K562 (cell line): ENCODE measurements at regions not wholly inside any gene's neighbourhood (a gene's known extent, or its start where the extent isn't known, plus 50 kb on each side); places are given as distances from the start of the nearest gene placed in this dataset.
A peak's percentile ranks its signal among the peaks of the same experiment; 100 is the strongest.

Source experiments
- ATAC-seq: fragments of 200-7000 bp; cut with Tn5 transposase; 3 replicates; pipeline ENCODE4 v1.9.1; 2020; ENCODE audit warnings: moderate library complexity
- BruUV-seq: library from RNA; stranded (reverse); fragments of 400-500 nt; replicated peaks from 2 replicates; lab custom pipeline; 2021; lab: Mats Ljungman, UMichigan
- CTCF ChIA-PET: fragments of 300-600 bp; formaldehyde crosslinking; extraction: SDS; loops from one replicate; lab custom pipeline; 2021; ENCODE audit warnings: low intra/inter-chr PET ratio; lab: Yijun Ruan, JAX
- POLR2A ChIA-PET: fragments of 300-600, 350-650 bp; sonication (Branson Sonifier 250); formaldehyde crosslinking; extraction: SDS; loops from one replicate; lab custom pipeline; 2021; ENCODE audit warnings: antibody characterized with exemption, inconsistent platforms; lab: Yijun Ruan, JAX
- DNase-seq, 4 experiments: peaks; one replicate each; pipeline versions ENCODE4 v3.0.0 to v3.0.0-alpha.2; 2011 to 2018; ENCODE audit warnings: low spot score in 3 of 4, mixed read lengths in 3 of 4; ENCODE audit errors: extremely low read depth in 1 of 4
- FAIRE-seq: peaks from 2 replicates; lab custom pipeline; 2011; peaks lifted over from hg19 to GRCh38; lab: Jason Lieb, UNC
- H2AFZ ChIP-seq: 2 replicates; pipeline ENCODE4 v1.6.0; 2011; ENCODE audit warnings: low read depth, low read length, control low read depth, inconsistent platforms
- H3K27ac ChIP-seq: fragments of 200-600 bp; 3 replicates; pipeline ENCODE4 v1.8.0; 2011; ENCODE audit warnings: low read depth, mild to moderate bottlenecking, control low read depth, inconsistent platforms, low read length, moderate library complexity, mixed read lengths; ENCODE audit errors: extremely low read depth
- H3K27me3 ChIP-seq, 2 experiments: fragments of 300-600 bp in 1 of 2; 2 replicates in 1 of 2; 3 replicates in 1 of 2; pipeline versions ENCODE4 v1.6.0 to v1.8.0; 2011; ENCODE audit warnings: inconsistent platforms in 2 of 2, low read length in 2 of 2, mild to moderate bottlenecking in 1 of 2, mixed read lengths in 1 of 2, moderate library complexity in 1 of 2; ENCODE audit not compliant: control insufficient read depth in 2 of 2, insufficient read depth in 2 of 2
- H3K36me3 ChIP-seq: fragments of 300-600 bp; 3 replicates; pipeline ENCODE4 v1.8.0; 2011; ENCODE audit warnings: mild to moderate bottlenecking, low read length, inconsistent platforms; ENCODE audit not compliant: control insufficient read depth, insufficient read depth
- H3K4me1 ChIP-seq, 2 experiments: fragments of 200-600 bp in 1 of 2; replicated peaks in 1 of 2; 2 replicates in 1 of 2; 3 replicates in 1 of 2; pipeline versions ENCODE4 v1.5.1 to v1.8.0; 2011; ENCODE audit warnings: inconsistent platforms in 2 of 2, low read length in 2 of 2, mild to moderate bottlenecking in 1 of 2, mixed read lengths in 1 of 2, moderate library complexity in 1 of 2; ENCODE audit not compliant: control insufficient read depth in 2 of 2, insufficient read depth in 2 of 2
- H3K4me2 ChIP-seq: 2 replicates; pipeline ENCODE4 v1.6.1; 2011; ENCODE audit warnings: low read length, control low read depth, inconsistent platforms, mixed read lengths; ENCODE audit not compliant: insufficient read depth
- H3K4me3 ChIP-seq: fragments of 200-600 bp; sonication (generic), shearing (Covaris generic); 2 replicates; pipeline ENCODE4 v1.5.1; 2016; ENCODE audit warnings: control low read depth, inconsistent platforms
- H3K79me2 ChIP-seq: fragments of 200-600 bp; 3 replicates; pipeline ENCODE4 v1.8.0; 2011; ENCODE audit warnings: low read length, inconsistent platforms; ENCODE audit not compliant: control insufficient read depth, insufficient read depth
- H3K9ac ChIP-seq, 2 experiments: 2 replicates each; pipeline versions ENCODE4 v1.6.0 to v1.6.1; 2011; ENCODE audit warnings: low read depth in 2 of 2, low read length in 2 of 2, control low read depth in 1 of 2, inconsistent platforms in 1 of 2, mild to moderate bottlenecking in 1 of 2, mixed read lengths in 1 of 2; ENCODE audit not compliant: insufficient read depth in 1 of 2
- H3K9me1 ChIP-seq: one replicate; pipeline ENCODE4 v1.6.0; 2011; ENCODE audit warnings: inconsistent platforms, mild to moderate bottlenecking, low read length, moderate library complexity; ENCODE audit not compliant: control insufficient read depth, insufficient read depth
- H3K9me3 ChIP-seq: replicated peaks from 2 replicates; pipeline ENCODE4 v1.5.1; 2011; ENCODE audit warnings: low read depth, low read length, inconsistent platforms; ENCODE audit not compliant: control insufficient read depth, insufficient read depth
- H4K20me1 ChIP-seq: replicated peaks from 2 replicates; pipeline ENCODE4 v1.6.1; 2011; ENCODE audit warnings: low read length, inconsistent platforms, mixed read lengths; ENCODE audit not compliant: control insufficient read depth, insufficient read depth
- C11orf30 ChIP-seq: fragments of 450-650 bp; IDR thresholded peaks from 2 replicates; pipeline ENCODE4 v1.6.1; 2016; ENCODE audit warnings: low read depth, mild to moderate bottlenecking
- CCAR2 ChIP-seq: fragments of 200-400 bp; formaldehyde crosslinking; IDR thresholded peaks from 2 replicates; pipeline ENCODE4 v1.6.1; 2017; ENCODE audit warnings: mild to moderate bottlenecking, low read depth, low read length
- HMGN3 ChIP-seq: IDR thresholded peaks from 2 replicates; pipeline ENCODE4 v1.6.1; 2011; ENCODE audit warnings: borderline replicate concordance, low read depth, mild to moderate bottlenecking, mixed read lengths, low read length; ENCODE audit not compliant: insufficient read length; ENCODE audit errors: extremely low read depth
- KAT2B ChIP-seq: IDR thresholded peaks from one replicate; pipeline ENCODE4 v1.6.1; 2012; ENCODE audit warnings: low read depth, mild to moderate bottlenecking, control low read depth, inconsistent platforms, low read length, moderate library complexity
- MAFG ChIP-seq: fragments of 450-650 bp; conservative IDR thresholded peaks from 2 replicates; pipeline ENCODE4 v1.6.1; 2016; ENCODE audit warnings: missing genetic modification characterization, missing compliant biosample characterization
- NFE2 ChIP-seq: IDR thresholded peaks from 2 replicates; pipeline ENCODE4 v1.6.1; 2014; ENCODE audit warnings: antibody characterized with exemption, low read depth
- ZNF232 ChIP-seq: sonication (generic); formaldehyde crosslinking; IDR thresholded peaks from 2 replicates; pipeline ENCODE4 v1.8.0; 2022; ENCODE audit warnings: mild to moderate bottlenecking, missing genetic modification reagents
- ZNF316 ChIP-seq: fragments of 450-650 bp; IDR thresholded peaks from 2 replicates; pipeline ENCODE4 v1.6.1; 2016
- ZNF347 ChIP-seq: fragments of 450-650 bp; formaldehyde crosslinking; IDR thresholded peaks from 2 replicates; pipeline ENCODE4 v1.4.0; 2020; ENCODE audit warnings: low read depth, mild to moderate bottlenecking, moderate library complexity
- ZNF436 ChIP-seq: fragments of 250-450, 450-650 bp; sonication (Bioruptor Pico); formaldehyde crosslinking; IDR thresholded peaks from 2 replicates; pipeline ENCODE4 v1.7.0; 2020; ENCODE audit warnings: mild to moderate bottlenecking
- ZNF512 ChIP-seq: IDR thresholded peaks from 2 replicates; pipeline ENCODE4 v1.6.1; 2016; ENCODE audit warnings: missing genetic modification characterization, missing compliant biosample characterization
- WGBS: fragments of 100-300 bp; shearing (Covaris generic); methylation state at CpG from one replicate; pipeline ENCODE4 v1.1.6; 2016; ENCODE audit warnings: low coverage, mixed read lengths; ENCODE audit not compliant: insufficient coverage; ENCODE audit errors: missing lambda C conversion rate; 5-methylcytosine and 5-hydroxymethylcytosine counted together
- in situ Hi-C: fragments of 300-500 bp; cut with MboI; formaldehyde crosslinking; loops from 4 replicates; pipeline ENCODE4 v1.15.0; 2018; ENCODE audit warnings: inconsistent platforms, mixed read lengths
- intact Hi-C: fragments of 100-400 bp; cut with micrococcal nuclease; formaldehyde crosslinking; loops from 2 replicates; pipeline ENCODE4 v1.14.2; 2022
- TF ChIP-seq, protein P1 (sequence below): fragments of 450-650 bp; conservative IDR thresholded peaks from 2 replicates; pipeline ENCODE4 v1.6.1; 2016; ENCODE audit warnings: missing genetic modification characterization, low read depth, mild to moderate bottlenecking, missing compliant biosample characterization, moderate library complexity
- TF ChIP-seq, protein P2 (sequence below): sonication (generic); formaldehyde crosslinking; IDR thresholded peaks from 2 replicates; pipeline ENCODE4 v1.5.0; 2020; ENCODE audit warnings: missing genetic modification reagents

GRCh38 chrX:40513835-40514234, 66.9 kb upstream of the ATP6AP2 start:
- no peak overlapping the region for H3K27ac ChIP-seq
- DNase-seq (no peak), FAIRE-seq (no peak), ATAC-seq (peak; percentile 23; the same call in 2 of the 3 replicates)
- H3K4me3 ChIP-seq: no peak overlapping the region
- H3K4me2 ChIP-seq: no peak overlapping the region
- peaks cover 0 to 5% of the 10 kb centered on the region in 2 experiments; a peak in 2 of 5 replicates for H3K27me3 ChIP-seq
- peaks cover 2 to 3% of the 10 kb centered on the region in 2 experiments; a peak in 3 of 5 replicates for H3K4me1 ChIP-seq
- no peaks in the 10 kb centered on the region for H4K20me1 ChIP-seq
- H3K36me3 ChIP-seq: no peaks in the 10 kb centered on the region
- no peak overlapping the region for H3K9ac ChIP-seq
- H3K9me1 ChIP-seq: no peaks in the 10 kb centered on the region
- POLR2A ChIA-PET: no interaction called here
- 21% methylated on average over 5 of the region's 7 CpGs for WGBS
- H2AFZ ChIP-seq: no peak overlapping the region
- peak; percentile 50 for TF ChIP-seq MAFG (tag)
- peak; percentile 16; the same call in 1 of the 2 replicates for TF ChIP-seq NFE2
- TF ChIP-seq HMGN3: no peak
- TF ChIP-seq C11orf30: peak; percentile 67
- peak; percentile 75 for TF ChIP-seq ZNF316
- no peak for TF ChIP-seq ZNF436 (CRISPR knock-in tag)
- intact Hi-C loops (no loop called here), in situ Hi-C loops (no loop called here)
- no TSS peak for BruUV-seq
- H3K9me3 ChIP-seq: no peaks in the 10 kb centered on the region
- CTCF ChIA-PET: no interaction called here
- no peaks in the 10 kb centered on the region for H3K79me2 ChIP-seq

DNA sequence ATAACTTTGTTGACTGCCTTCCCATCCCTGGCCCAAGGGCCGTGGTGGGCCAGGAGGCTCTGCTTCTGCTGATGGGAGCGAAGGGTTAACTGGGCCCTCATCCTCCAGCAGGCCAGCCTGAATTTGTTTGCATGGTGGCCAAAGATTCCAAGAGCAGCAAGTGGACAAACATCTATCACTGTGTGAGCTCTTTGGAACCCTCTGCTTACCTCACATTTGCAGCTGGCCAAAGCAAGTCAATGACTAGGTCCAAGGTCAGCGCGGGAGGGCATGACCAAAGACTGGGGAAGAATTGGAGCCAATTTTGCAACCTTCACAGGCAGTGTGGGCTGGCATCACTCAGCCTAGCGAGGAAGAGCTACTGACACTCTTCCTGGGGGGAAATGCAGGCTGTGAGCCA, 67.8 kb upstream of the ATP6AP2 start:
- H3K27me3 ChIP-seq: peaks cover 0 to 5% of the 10 kb centered on the region in 2 experiments; a peak in 2 of 5 replicates
- H3K79me2 ChIP-seq: no peaks in the 10 kb centered on the region
- no peaks in the 10 kb centered on the region for H4K20me1 ChIP-seq
- no peaks in the 10 kb centered on the region for H3K9me1 ChIP-seq
- no TSS peak for BruUV-seq
- DNase-seq (no peak), FAIRE-seq (no peak), ATAC-seq (no peak)
- intact Hi-C loops (no loop called here), in situ Hi-C loops (no loop called here)
- ChIA-PET CTCF (no interaction called here), POLR2A (no interaction called here)
- H3K27ac ChIP-seq: no peak overlapping the region
- H3K36me3 ChIP-seq: no peaks in the 10 kb centered on the region
- no peaks in the 10 kb centered on the region for H3K9me3 ChIP-seq
- peaks cover 0 to 3% of the 10 kb centered on the region in 2 experiments; a peak in 3 of 5 replicates for H3K4me1 ChIP-seq
- no peak overlapping the region for H2AFZ ChIP-seq
- H3K4me3 ChIP-seq: no peak overlapping the region
- H3K4me2 ChIP-seq: no peak overlapping the region
- H3K9ac ChIP-seq: no peak overlapping the region
- 35% methylated on average over 5 of the region's 5 CpGs for WGBS
- no peak for TF ChIP-seq ZNF347 (CRISPR knock-in tag)
- TF ChIP-seq, protein P1, sequence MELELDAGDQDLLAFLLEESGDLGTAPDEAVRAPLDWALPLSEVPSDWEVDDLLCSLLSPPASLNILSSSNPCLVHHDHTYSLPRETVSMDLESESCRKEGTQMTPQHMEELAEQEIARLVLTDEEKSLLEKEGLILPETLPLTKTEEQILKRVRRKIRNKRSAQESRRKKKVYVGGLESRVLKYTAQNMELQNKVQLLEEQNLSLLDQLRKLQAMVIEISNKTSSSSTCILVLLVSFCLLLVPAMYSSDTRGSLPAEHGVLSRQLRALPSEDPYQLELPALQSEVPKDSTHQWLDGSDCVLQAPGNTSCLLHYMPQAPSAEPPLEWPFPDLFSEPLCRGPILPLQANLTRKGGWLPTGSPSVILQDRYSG (tag): no peak
- TF ChIP-seq, protein P2, sequence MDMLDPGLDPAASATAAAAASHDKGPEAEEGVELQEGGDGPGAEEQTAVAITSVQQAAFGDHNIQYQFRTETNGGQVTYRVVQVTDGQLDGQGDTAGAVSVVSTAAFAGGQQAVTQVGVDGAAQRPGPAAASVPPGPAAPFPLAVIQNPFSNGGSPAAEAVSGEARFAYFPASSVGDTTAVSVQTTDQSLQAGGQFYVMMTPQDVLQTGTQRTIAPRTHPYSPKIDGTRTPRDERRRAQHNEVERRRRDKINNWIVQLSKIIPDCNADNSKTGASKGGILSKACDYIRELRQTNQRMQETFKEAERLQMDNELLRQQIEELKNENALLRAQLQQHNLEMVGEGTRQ (CRISPR knock-in tag): no peak
- no peak for TF ChIP-seq ZNF232 (CRISPR knock-in tag)
- no peak for TF ChIP-seq KAT2B
- no peak for TF ChIP-seq ZNF512 (tag)
- TF ChIP-seq CCAR2: no peak
